Kidney glomerular epithelial cell (primary cell): ENCODE measurements at regions not wholly inside any gene's neighbourhood (a gene's known extent, or its start where the extent isn't known, plus 50 kb on each side); places are given as distances from the start of the nearest gene placed in this dataset.
"Not testable (repeated sequence)": the region's sequence is repeated elsewhere in the genome, so short reads cannot be mapped to it uniquely, and the experiment has no call there.

Experiments
- DNase-seq: peaks from one replicate; lab custom pipeline; 2025; lab: John Stamatoyannopoulos, UW

GRCh38 chr19:28631961-28632360 is 581.0 kb downstream of the UQCRFS1 start:
- no peak for DNase-seq

GRCh38 chr19:28627669-28628068 is 585.3 kb downstream of the UQCRFS1 start:
- DNase-seq: no peak

GRCh38 chr19:28626407-28626806 is 586.5 kb downstream of the UQCRFS1 start:
- not testable (repeated sequence) for DNase-seq

- DNase-seq: no peak
These were observed 593.0 kb downstream of the UQCRFS1 start for GRCh38 chr19:28619816-28620429.

- no peak for DNase-seq
These were observed 594.4 kb downstream of the UQCRFS1 start for GRCh38 chr19:28618504-28618903.

- DNase-seq: no peak
These were observed 597.0 kb downstream of the UQCRFS1 start for GRCh38 chr19:28615966-28616365.

- DNase-seq: no peak
These were observed 597.4 kb downstream of the UQCRFS1 start for GRCh38 chr19:28615546-28615916.

- peak; percentile 2 for DNase-seq
These were observed 598.1 kb downstream of the UQCRFS1 start for GRCh38 chr19:28614634-28615545.

GRCh38 chr19:28612275-28612769 is 600.6 kb downstream of the UQCRFS1 start:
- DNase-seq: no peak

GRCh38 chr19:28611227-28611914 is 601.6 kb downstream of the UQCRFS1 start:
- not testable (repeated sequence) for DNase-seq

- DNase-seq: no peak
These were observed 602.2 kb downstream of the UQCRFS1 start for GRCh38 chr19:28610731-28611130.

GRCh38 chr19:28609944-28610343 is 603.0 kb downstream of the UQCRFS1 start:
- DNase-seq: no peak

- DNase-seq: no peak
These were observed 603.7 kb downstream of the UQCRFS1 start for GRCh38 chr19:28609091-28609755.

- DNase-seq: no peak
These were observed 604.7 kb downstream of the UQCRFS1 start for GRCh38 chr19:28608292-28608691.

- no peak for DNase-seq
These were observed 605.8 kb downstream of the UQCRFS1 start for GRCh38 chr19:28607066-28607583.

GRCh38 chr19:28606269-28607032 is 606.5 kb downstream of the UQCRFS1 start:
- DNase-seq: no peak

- no peak for DNase-seq
These were observed 607.3 kb downstream of the UQCRFS1 start for GRCh38 chr19:28605501-28606268.

- DNase-seq: no peak
These were observed 609.5 kb downstream of the UQCRFS1 start for GRCh38 chr19:28603453-28603852.

- DNase-seq: no peak
These were observed 610.2 kb downstream of the UQCRFS1 start for GRCh38 chr19:28602675-28603298.
